ENCODE measurements at regions not wholly inside any gene's neighbourhood (a gene's known extent, or its start where the extent isn't known, plus 50 kb on each side); places are given as distances from the start of the nearest gene placed in this dataset.

DNA sequence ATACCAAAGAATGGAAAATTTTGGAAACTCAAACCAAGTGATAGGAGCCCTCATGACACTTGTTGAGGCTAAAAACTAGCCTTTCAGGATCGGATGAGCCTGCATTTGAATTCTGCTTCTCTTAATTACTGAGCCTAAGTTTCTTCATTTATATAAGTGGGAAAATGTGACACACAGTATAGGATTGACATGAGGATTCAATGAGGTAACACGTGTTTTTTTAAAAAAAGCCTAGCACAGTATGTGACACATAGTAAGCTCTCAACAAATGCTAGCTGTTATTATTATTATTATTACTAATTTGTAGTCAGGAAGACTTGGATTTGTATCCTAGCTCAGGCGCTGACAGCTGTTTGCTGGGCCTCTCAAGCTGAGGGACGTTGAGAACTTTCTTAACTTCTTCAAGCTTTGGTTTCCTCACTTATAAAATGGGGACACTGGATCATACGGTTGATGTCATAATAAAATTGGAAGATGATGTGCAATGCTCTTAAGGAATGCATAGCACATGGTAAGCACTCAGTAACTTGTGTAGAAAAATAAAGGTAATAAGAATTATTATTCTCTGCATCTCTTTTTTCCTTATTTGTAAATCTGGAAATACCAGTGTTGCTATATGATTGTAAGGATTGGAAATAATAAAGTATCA lies 55.4 kb upstream of the JUN start:
- no peaks in the 10 kb centered on the region for H3K9me1 ChIP-seq (ENCODE audit: control insufficient read depth, insufficient read depth, low read length)
- H3K27me3 ChIP-seq (ENCODE audit: control insufficient read depth in 2 of 2, insufficient read depth in 2 of 2, low read length in 2 of 2): no peaks in the 10 kb centered on the region
- H4K20me1 ChIP-seq (replicated peaks; ENCODE audit: control insufficient read depth, insufficient read depth, low read length): no peaks in the 10 kb centered on the region
- intact Hi-C loops (cut with micrococcal nuclease) (no loop called here), in situ Hi-C loops (cut with MboI) (no loop called here)
- no peaks in the 10 kb centered on the region for H3K9me3 ChIP-seq (replicated peaks; ENCODE audit: control insufficient read depth, insufficient read depth, low read depth, low read length)
- H3K79me2 ChIP-seq (ENCODE audit: control insufficient read depth, insufficient read depth, low read length): no peaks in the 10 kb centered on the region
- no peak overlapping the region for H2AFZ ChIP-seq (ENCODE audit: low read depth, low read length)
- H3K4me2 ChIP-seq (ENCODE audit: insufficient read depth, low read length): no peak overlapping the region
- 33% methylated on average over 5 of the region's 5 CpGs for WGBS (ENCODE audit: insufficient coverage, low coverage, missing lambda C conversion rate)
- H3K4me3 ChIP-seq: no peak overlapping the region
- ChIA-PET CTCF (ENCODE audit: low intra/inter-chr PET ratio) (no interaction called here), POLR2A (interaction anchor here (0.6 to 0.9 kb wide), 2 partner anchors 31 to 56 kb away, joined by 3 read pairs; partner anchors contain the start of gene JUN)
- ATAC-seq (no peak), DNase-seq (ENCODE audit: extremely low read depth in 1 of 4, low spot score in 3 of 4) (no peak), FAIRE-seq (no peak)
- no peak overlapping the region for H3K9ac ChIP-seq (ENCODE audit: insufficient read depth in 1 of 2, low read depth in 2 of 2, low read length in 2 of 2)
- peaks cover 0 to 10% of the 10 kb centered on the region in 2 experiments; a peak in 2 of 5 replicates for H3K4me1 ChIP-seq (replicated peaks in 1 of 2; ENCODE audit: control insufficient read depth in 2 of 2, insufficient read depth in 2 of 2, low read length in 2 of 2)
- BruUV-seq (replicated peaks): no TSS peak
- H3K36me3 ChIP-seq (ENCODE audit: control insufficient read depth, insufficient read depth, low read length): no peaks in the 10 kb centered on the region
- no peak overlapping the region for H3K27ac ChIP-seq (ENCODE audit: extremely low read depth, low read depth, low read length)
- no peak for TF ChIP-seq ARHGAP35 (IDR thresholded peaks at IDR 0.05; ENCODE audit: partially characterized antibody)
- TF ChIP-seq CREB3 (tag; conservative IDR thresholded peaks at IDR 0.05; ENCODE audit: low read depth): no peak
- no peak for TF ChIP-seq ELF1 (tag; IDR thresholded peaks at IDR 0.05)
- no peak for TF ChIP-seq ZC3H8 (IDR thresholded peaks at IDR 0.05)
- TF ChIP-seq, protein P1, sequence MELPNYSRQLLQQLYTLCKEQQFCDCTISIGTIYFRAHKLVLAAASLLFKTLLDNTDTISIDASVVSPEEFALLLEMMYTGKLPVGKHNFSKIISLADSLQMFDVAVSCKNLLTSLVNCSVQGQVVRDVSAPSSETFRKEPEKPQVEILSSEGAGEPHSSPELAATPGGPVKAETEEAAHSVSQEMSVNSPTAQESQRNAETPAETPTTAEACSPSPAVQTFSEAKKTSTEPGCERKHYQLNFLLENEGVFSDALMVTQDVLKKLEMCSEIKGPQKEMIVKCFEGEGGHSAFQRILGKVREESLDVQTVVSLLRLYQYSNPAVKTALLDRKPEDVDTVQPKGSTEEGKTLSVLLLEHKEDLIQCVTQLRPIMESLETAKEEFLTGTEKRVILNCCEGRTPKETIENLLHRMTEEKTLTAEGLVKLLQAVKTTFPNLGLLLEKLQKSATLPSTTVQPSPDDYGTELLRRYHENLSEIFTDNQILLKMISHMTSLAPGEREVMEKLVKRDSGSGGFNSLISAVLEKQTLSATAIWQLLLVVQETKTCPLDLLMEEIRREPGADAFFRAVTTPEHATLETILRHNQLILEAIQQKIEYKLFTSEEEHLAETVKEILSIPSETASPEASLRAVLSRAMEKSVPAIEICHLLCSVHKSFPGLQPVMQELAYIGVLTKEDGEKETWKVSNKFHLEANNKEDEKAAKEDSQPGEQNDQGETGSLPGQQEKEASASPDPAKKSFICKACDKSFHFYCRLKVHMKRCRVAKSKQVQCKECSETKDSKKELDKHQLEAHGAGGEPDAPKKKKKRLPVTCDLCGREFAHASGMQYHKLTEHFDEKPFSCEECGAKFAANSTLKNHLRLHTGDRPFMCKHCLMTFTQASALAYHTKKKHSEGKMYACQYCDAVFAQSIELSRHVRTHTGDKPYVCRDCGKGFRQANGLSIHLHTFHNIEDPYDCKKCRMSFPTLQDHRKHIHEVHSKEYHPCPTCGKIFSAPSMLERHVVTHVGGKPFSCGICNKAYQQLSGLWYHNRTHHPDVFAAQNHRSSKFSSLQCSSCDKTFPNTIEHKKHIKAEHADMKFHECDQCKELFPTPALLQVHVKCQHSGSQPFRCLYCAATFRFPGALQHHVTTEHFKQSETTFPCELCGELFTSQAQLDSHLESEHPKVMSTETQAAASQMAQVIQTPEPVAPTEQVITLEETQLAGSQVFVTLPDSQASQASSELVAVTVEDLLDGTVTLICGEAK (IDR thresholded peaks at IDR 0.05): no peak
- TF ChIP-seq, protein P1 (CRISPR knock-in tag; IDR thresholded peaks at IDR 0.05): no peak
